HG02973 (cell line): ENCODE measurements at regions not wholly inside any gene's neighbourhood (a gene's known extent, or its start where the extent isn't known, plus 50 kb on each side); places are given as distances from the start of the nearest gene placed in this dataset.
"Not testable (repeated sequence)": the region's sequence is repeated elsewhere in the genome, so short reads cannot be mapped to it uniquely, and the experiment has no call there.

Source experiments
- ATAC-seq: cut with Tn5 transposase; IDR thresholded peaks from one replicate; pipeline ENCODE4 v1.9.1; 2021; ENCODE audit warnings: moderate library complexity; ENCODE audit not compliant: unreplicated experiment

DNA sequence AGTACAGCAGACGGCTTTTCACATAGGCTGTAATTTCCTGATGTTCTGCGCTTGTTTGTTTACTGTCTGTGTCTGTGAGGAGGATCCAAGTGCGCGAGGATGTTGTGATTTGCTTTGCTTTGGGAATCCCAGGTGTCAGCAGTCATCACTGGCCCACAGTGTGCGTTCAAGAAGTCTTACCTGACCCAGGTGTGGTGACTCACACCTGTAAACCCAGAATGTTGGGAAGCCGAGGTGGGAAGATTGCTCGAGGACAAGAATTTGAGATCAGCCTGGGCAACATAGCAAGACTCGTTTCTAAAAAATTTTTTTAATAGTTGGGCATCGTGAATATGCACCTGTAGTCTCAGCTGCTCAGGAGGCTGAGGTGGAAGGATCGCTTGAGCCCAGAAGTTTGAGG is 110.7 kb downstream of the CRLF3 start:
- ATAC-seq: not testable (repeated sequence)

DNA sequence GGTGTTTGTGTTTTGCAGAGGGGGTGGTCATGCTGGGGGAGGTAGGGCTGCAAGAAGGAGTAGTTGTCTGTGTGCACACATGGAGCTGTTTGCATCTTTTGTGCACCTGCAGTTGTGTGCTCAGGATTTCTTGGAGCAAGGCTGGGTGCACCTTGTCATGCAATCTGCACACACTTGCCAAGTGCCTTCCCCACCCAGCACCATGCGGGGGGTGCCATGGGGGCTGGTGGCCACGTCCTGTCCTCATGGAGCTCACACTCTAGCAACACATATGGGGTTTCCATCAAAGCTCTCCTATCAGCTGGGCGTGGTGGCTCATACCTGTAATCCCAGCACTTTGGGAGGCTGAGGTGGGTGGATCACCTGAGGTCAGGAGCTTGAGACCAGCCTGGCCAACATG is 111.6 kb downstream of the CRLF3 start:
- not testable (repeated sequence) for ATAC-seq

DNA sequence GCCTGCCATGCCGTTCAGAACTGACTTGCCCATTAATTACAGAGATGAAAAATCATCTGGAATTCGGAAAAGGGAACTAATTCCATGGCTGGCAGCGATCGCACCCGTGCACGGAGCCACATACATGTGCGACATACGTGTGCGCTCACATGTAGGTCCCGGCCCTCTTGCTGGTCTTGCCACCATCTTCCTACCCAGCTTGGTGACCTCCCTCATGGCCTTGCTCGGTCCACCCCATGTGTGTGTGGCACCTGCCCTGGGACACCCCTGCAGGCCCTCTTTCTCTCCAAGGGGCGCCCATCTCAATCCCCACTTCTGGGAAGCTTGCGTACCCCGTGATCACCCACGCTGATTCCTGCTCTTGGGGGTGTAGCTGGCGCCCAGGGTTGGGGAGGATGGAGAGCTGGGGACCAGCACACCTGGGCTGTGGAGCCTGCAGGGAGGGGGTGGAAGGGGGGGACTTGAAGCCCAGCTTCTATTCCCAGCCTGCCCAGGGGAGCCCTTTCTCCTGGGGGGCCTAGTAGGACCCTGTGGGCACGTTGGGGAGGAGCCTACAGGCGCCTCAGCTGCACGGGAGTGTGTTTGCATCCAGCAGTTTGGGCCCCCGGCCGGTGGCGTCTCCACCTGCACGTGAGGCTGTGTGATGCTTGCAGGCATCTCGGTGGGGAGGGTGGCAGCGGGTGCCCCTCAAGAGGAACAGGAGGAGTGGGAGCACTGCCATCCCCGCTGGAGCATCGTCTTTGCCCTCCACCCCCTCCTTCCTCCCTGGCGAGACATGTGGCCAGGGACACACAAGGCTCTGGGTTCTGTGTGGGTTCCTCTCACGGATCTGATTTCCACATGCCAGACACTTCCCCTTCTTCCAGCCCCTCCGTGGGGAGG is 112.6 kb downstream of the CRLF3 start:
- ATAC-seq: not testable (repeated sequence)

DNA sequence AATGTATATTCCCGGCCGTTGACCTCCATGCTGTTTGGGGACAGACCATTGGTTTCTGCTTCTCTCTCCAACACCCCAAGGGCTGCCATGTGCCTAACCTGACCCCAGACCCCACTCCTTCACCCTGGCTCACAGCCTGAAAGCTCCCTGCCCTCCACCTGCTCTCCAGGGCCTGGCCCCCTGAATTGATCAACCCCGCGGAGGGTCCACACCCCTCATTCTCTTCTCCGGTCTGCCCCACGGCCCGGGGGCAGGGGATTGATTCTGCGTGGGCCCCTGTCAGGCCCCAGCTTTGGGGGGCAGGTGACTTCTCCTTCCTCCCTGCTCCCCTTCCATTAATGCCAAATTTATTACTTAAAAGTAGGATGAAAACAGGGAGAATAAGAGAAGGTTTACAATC is 113.3 kb downstream of the CRLF3 start:
- ATAC-seq: not testable (repeated sequence)

DNA sequence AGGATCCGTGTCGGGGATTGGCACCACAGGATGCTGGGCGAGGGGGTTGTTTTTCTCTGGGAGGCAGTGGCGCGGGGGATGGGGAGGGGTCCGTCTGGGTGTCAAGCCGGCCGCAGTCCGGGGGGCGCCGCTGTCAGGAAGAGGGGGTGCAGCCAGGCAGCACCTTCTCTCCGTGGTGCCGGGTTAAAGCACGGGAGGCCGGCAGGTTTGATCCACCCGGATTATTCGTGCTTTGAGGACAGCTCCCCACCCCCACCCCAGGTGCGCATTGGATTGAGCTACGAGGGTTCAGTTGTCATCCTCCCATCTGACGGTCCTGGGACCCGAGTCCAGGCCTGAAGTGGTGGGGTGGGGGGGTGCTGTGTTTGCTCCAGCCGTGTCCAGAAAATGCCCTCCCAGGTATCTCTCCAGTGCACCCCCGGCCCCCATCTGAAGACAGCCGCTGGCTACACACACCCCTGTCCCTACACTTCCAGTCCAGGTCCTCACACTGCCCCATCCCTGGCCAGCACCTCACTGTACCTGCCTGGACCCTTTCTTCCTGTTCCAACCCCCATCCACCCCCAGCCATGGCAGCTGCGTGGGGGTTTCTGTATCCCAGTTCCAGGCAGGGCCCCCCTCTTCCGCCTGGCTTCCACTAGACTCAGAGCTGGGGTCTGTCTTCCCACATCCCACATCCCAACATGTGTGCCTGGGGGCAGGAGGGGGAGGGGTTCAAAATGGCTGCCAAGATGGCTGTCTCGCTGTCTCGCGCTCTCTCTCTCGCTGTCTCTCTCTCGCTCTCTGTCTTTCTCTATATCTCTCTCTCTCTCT is 114.0 kb downstream of the CRLF3 start:
- not testable (repeated sequence) for ATAC-seq

DNA sequence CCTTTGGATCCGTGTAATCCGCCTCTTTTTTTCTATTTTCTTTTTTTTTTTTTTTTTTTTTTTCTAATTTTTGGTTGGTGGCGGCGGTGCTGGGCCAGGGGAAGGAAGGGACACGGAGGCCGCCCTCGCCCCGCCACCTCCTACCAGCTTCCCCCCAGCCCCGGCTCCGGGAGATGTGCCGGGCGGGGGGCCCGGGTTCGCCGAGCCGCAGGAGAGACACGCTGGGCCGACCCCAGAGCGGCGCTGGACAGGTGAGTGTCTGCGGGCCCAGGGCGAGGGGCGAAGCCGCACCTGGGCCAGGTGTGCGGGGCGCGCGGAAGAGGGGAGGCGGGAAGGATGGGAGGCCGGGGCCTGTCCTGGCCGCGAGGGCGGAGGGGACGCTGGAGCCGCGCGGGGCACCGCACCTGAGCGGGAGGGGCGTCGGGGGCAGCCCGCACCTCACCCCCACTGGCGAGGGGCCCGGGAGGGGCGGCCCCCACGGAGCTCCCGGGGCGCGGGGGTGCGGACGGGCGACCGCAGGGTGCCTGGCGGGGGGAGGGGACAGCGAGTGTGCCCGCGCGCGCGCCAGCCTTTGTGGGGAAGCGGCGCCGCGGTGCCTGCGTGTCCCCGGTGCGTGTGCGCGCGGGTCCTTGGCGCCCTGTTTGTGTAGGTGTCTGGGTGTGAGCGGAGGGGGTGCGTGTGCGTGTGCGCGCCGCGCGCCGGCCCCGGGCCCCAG is 114.8 kb downstream of the CRLF3 start:
- not testable (repeated sequence) for ATAC-seq

DNA sequence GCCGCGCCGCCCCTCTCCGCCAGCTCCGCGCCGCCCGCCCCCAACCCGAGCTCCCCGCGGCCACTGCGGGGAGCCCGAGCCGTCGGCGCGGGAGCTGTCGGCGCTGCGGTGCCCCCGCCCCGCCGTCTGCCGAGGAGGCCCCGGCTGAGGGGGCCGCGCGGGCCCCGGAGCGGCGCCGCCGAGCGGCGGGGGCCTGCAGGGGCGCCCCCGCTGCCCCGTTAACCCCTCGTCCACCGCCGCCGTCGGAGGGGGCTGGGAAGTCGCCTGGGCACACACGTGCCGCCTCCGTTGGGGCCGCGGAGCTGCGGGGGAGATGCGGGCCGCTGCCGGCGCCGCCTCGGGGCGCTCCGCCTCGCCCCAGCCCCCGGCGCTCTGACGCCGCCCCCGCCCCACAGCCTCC is 115.4 kb downstream of the CRLF3 start:
- not testable (repeated sequence) for ATAC-seq

DNA sequence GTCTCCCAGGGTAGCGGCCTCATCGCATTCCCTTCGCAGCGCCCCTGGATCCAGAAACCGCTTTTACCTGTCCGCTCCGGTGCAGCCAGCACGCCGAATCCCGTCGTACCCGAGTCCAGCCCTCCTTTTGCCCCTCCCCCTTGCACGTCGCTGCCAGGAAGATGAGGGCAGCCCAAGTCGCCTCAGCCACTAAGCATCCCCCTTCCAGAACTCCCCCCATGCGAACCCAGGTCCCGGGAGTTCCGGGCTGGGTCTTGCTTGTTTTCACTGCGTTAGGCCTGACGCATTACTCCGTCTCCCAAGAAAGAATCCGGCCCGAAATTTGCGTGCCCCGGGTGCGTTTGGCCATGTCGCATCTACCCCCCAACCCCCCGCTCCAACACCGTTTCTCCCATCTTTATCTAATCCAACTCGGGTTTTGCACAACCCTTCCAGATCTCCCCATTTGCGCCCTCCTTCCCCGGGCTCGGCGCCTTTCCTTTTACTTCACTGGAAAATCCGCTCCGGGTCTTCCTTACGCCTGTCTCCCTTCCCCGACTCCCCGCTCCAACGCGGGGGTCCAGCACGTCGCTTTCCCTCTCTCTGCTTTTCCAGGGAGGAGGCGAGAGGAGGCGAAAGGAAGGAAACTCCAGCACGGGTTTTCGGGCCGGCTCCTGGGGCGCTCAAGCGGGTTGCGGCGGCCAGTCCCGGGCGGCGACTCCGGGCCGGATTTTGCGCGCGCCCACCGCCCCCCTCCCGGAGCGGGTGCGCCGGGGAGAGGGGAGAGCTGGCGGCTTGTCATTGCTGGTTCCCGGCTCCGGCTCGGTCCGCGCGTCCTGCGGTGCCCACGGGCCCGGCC is 116.0 kb downstream of the CRLF3 start:
- ATAC-seq: not testable (repeated sequence)

DNA sequence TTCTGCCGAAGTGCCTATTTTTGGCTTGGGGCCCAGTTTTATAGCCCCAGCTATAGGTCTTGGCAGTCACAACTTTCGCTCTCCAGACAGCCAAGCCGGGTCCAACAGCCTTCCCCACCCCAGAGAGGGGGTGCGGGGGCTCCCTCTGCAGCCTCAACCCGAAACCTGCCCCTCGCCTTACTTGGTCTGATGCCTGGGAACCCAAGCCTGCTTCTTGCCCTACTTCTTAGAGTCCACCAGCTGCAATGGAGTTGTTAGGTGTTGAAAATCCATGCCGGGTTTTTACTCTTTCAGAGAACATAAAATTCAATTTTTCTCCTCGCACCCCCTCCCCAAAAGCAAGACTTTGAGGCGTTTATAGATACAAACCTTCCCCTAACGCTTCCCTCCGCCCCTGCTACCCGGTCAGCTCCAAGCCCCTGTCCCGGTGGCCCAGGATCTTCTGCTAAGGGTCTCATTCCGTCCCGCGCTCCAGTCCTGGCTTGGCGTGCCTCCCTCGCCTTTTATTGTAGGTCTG is 116.7 kb downstream of the CRLF3 start:
- not testable (repeated sequence) for ATAC-seq

DNA sequence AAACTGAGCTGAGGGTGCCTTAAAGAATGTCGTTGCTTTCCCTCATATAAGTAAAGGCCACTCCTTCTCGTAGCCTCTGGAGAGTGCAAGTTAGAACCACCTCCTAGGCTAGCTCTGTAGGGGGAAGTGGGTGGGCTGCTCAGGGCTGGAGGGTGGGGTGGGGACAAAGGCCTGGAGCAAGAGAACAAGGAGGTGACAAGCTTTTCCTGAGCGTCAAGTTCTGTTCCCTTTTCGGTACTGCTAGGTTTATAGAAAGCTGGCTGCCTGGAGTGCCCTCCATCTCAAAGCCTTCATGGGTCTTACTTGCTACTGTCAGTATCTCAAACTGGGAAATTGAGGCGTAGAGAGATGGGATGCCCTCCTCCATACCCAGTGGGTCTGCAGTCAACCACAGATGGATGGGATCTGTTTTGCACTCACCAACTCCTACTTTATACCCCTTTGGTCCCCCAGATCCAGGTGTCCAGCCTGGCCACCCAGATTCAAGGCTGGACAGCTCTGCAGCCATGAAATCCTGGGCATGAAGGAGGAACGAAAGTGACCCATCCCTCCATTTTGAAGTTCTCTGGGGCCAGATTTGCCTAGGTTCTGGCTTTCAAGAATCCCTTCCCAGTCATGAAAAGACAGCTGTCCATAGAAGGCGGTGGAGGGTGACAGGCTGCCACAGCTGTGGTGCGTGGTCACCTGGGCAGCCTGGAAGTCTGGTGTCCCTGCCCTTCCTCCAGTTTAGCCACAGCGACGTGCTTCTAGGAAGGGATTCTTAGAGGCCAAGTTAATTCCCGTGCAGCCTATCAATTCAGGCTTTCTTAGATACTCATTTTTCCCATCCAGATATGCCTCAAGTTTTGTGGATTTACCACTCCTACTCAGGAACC is 117.8 kb downstream of the CRLF3 start:
- ATAC-seq: not testable (repeated sequence)

DNA sequence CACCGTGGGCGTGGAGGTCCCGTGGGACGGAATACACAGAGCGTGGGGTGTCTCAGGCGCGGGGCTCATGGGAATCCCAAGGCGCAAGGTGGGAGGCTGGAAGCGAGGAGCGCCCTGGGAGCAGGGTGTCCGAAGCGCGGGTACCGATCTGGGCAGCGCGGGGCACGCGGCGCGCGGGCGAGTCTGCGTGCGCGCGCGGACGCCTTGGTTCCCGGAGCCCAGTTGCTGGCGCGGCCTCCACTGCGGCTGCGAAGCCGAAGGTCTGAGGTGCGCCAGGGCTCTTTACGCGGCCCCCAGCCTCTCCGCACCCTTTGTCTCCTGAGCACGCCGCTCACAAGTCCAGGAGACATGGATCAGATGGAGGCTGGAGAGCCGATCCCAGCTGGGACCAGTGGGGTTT is 118.5 kb downstream of the CRLF3 start:
- ATAC-seq: not testable (repeated sequence)

DNA sequence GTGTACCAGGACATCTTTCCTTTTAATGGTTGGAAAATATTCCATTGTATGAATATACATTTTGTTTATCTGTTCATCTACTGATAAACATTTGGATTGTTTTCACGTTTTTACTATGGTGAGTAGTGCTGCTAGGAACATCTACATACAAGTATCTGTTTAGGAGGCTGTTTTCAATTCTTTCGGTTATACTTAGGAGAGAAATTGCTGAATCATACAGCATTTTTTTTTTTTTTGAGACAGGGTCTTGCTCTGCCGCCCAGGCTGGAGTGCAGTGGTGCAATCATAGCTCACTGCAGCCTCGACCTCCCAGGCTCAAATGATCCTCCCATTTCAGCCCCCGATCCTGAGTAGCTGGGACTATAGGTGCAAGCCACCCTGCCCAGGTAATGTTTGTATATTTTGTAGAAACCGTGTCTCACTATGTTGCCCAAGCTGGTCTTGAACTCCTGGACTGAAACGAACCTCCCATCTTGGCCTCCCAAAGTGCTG is 122.9 kb downstream of the CRLF3 start:
- ATAC-seq: no peak

DNA sequence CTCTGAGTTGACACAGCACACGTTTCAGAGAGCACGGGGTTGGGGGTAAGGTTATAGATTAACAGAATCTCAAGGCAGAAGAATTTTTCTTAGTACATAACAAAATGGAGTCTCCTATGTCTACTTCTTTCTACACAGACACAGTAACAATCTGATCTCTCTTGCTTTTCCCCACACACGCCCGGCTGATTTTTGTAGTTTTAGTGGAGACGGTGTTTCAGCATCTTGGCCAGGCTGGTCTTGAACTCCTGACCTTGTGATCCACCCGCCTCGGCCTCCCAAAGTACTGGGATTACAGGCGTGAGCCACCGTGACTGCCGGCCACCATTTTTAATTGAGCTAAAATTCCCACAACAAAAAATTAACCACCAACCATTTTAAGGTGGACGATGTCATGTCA is 123.7 kb downstream of the CRLF3 start:
- ATAC-seq: not testable (repeated sequence)

DNA sequence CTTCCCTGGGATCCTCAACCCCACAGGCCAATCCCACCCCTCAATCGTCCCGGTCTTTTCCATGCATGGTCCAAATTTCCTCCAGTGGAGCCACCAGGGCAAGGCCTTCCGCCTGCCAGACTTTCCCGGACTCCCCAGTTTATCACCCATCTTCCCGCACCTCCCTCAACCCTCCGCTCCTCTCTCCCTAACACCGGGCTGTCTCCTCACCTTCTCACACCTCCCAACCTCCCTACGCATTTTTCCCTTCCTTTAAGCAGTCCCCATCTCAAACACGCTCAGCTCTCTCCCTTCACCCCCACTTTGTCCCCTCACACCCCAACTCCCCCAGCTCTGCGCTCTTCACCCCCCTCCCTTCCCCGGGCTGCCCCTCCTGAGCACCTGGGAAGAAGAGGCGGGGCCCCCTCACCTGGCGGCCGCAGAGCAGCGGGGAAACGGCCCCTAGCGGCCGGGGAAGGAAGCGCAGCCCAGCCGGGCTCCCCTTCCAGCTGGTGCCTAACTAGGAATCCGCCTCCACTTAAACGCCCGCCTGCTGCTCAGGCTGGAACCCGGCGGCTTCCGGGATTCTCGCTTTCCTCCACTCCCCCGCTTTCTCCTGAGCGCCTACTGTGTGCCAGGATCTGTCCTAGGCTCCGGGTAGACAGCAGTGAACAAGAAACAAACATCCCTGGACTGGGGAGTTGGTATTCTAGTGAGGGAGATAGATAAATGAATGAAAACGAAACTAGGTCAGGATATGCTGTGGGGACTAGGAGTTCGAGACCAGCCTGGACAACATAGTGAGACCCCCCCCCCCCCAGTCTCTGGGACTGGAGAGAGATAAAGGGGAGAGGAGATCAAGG is 126.7 kb downstream of the CRLF3 start:
- ATAC-seq: not testable (repeated sequence)

DNA sequence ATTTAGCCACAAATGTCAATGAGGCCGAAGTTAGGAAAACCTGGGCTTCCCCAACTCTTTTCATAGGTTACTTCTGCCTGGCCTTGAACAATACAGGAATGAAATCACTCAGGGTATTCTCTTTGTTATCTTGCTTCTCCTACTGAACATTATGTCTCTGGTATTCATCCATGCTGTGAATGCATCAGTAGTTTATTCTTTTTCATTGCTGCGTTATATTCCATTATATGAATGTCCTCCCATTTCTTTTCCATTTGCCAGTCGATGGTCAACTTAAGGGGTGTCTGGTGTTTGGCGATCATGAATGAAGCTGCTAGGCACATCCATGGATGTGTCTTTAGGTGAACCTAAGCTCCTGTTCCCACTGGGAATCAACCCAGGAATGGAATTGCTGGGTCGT is 128.3 kb downstream of the CRLF3 start:
- no peak for ATAC-seq

DNA sequence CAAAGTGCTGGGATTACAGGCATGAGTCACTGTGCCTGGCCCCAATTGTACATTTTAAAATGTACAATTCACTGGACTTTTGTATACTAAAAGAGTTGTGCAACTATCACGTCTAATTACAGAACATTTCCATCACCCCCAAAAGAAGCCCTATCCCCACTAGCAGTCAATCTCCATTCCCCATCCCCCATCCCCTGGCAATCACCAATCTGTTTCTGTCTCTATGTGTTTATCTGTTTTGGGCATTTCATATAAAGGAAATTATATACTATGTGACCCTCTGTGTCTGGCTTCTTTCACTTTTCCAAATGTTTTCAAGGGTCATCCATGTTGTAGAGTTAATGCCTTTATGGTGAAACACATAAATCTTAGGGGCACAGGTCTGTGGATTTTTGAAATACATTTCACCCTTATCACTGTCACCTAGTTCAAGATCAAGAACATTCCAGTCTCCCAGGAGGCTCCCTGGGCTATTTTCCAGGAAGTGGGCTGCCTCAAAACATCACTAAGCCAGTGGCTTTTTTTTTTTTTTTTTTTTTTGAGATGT is 129.2 kb downstream of the CRLF3 start:
- not testable (repeated sequence) for ATAC-seq

DNA sequence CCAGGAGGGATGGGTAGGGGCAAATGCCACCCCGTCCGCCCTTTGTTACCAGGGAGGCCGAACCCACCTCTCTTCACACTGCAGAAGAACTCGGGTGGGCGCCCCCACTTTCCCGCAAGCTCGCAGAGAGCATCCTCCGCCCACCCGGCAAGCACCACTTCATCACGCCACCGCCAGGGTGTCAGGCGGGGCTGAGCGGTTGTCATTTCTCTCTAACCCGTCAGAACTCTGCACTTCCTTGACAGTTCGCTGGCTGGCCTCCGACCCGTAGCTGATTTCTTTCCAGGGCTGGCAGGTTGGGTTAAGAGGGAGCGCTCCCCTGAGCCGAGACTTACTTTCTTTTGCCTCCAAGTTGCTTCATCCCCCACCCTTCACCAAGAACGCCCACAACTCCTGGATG is 130.7 kb downstream of the CRLF3 start:
- ATAC-seq: not testable (repeated sequence)
